Activated T-cell treated with anti-CD3 and anti-CD28 coated beads, Interleukin-2, amount 50 U/mL, for 4 hours (primary cell): ENCODE measurements at regions not wholly inside any gene's neighbourhood (a gene's known extent, or its start where the extent isn't known, plus 50 kb on each side); places are given as distances from the start of the nearest gene placed in this dataset.

Experiments used
- ATAC-seq, 2 donors: fragments of 200-7000 bp; cut with Tn5 transposase; one replicate each; pipeline ENCODE4 v1.10.0; 2021
- DNase-seq: peaks from one replicate; pipeline ENCODE4 v3.0.0-alpha.2; 2020
- H3K27me3 Mint-ChIP-seq: one replicate; pipeline ENCODE4 v1.8.0; 2021; ENCODE audit warnings: low read depth, mixed read lengths
- H3K36me3 Mint-ChIP-seq: one replicate; pipeline ENCODE4 v1.8.0; 2022; ENCODE audit warnings: mixed read lengths; ENCODE audit not compliant: insufficient read depth
- H3K4me1 Mint-ChIP-seq: one replicate; pipeline ENCODE4 v1.8.0; 2021; ENCODE audit warnings: low read depth, mixed read lengths
- H3K4me3 Mint-ChIP-seq: one replicate; pipeline ENCODE4 v1.8.0; 2021; ENCODE audit warnings: mild to moderate bottlenecking, moderate library complexity, mixed read lengths
- H3K9me3 Mint-ChIP-seq: one replicate; pipeline ENCODE4 v1.8.0; 2021; ENCODE audit warnings: mixed read lengths

GRCh38 chr13:104785952-104786351 lies 1719.7 kb upstream of the SLC10A2 start:
- no peaks in the 10 kb centered on the region for H3K9me3 Mint-ChIP-seq
- H3K36me3 Mint-ChIP-seq = no peaks in the 10 kb centered on the region
- H3K4me1 Mint-ChIP-seq = no peaks in the 10 kb centered on the region
- no peaks in the 10 kb centered on the region for H3K27me3 Mint-ChIP-seq
- no peak overlapping the region for H3K4me3 Mint-ChIP-seq
- no peak for ATAC-seq
- no peak for DNase-seq

- ATAC-seq = no peak
- no peak overlapping the region for H3K4me3 Mint-ChIP-seq
- H3K27me3 Mint-ChIP-seq = no peaks in the 10 kb centered on the region
- no peaks in the 10 kb centered on the region for H3K36me3 Mint-ChIP-seq
- no peaks in the 10 kb centered on the region for H3K4me1 Mint-ChIP-seq
- no peak for DNase-seq
- H3K9me3 Mint-ChIP-seq = no peaks in the 10 kb centered on the region
These were observed 1718.7 kb upstream of the SLC10A2 start for GRCh38 chr13:104784891-104785290.

- Mint-ChIP-seq H3K36me3 (no peaks in the 10 kb centered on the region), H3K27me3 (no peaks in the 10 kb centered on the region), H3K4me3 (no peak overlapping the region), H3K9me3 (no peaks in the 10 kb centered on the region), H3K4me1 (no peaks in the 10 kb centered on the region)
- DNase-seq (no peak), ATAC-seq (no peak)
These were observed 1716.5 kb upstream of the SLC10A2 start for GRCh38 chr13:104782741-104783140.

GRCh38 chr13:104779311-104779993 lies 1713.2 kb upstream of the SLC10A2 start:
- H3K36me3 Mint-ChIP-seq = no peaks in the 10 kb centered on the region
- no peaks in the 10 kb centered on the region for H3K27me3 Mint-ChIP-seq
- no peak overlapping the region for H3K4me3 Mint-ChIP-seq
- no peaks in the 10 kb centered on the region for H3K9me3 Mint-ChIP-seq
- no peak for ATAC-seq
- no peaks in the 10 kb centered on the region for H3K4me1 Mint-ChIP-seq
- DNase-seq = no peak

- no peak for ATAC-seq
These were observed 1707.6 kb upstream of the SLC10A2 start for GRCh38 chr13:104773775-104774174.

GRCh38 chr13:104769545-104769944 lies 1703.3 kb upstream of the SLC10A2 start:
- Mint-ChIP-seq H3K4me3 (no peak overlapping the region), H3K4me1 (no peaks in the 10 kb centered on the region), H3K9me3 (no peaks in the 10 kb centered on the region), H3K27me3 (no peaks in the 10 kb centered on the region), H3K36me3 (no peaks in the 10 kb centered on the region)
- no peak for DNase-seq
- no peak for ATAC-seq

More at GRCh38 chr13:104773775-104774174, 1707.6 kb upstream of the SLC10A2 start:
- DNase-seq = no peak
- H3K36me3 Mint-ChIP-seq = no peaks in the 10 kb centered on the region
- no peaks in the 10 kb centered on the region for H3K4me1 Mint-ChIP-seq
- no peak overlapping the region for H3K4me3 Mint-ChIP-seq
- H3K27me3 Mint-ChIP-seq = no peaks in the 10 kb centered on the region
- no peaks in the 10 kb centered on the region for H3K9me3 Mint-ChIP-seq

GRCh38 chr13:104766319-104766718 lies 1700.1 kb upstream of the SLC10A2 start:
- DNase-seq (no peak), ATAC-seq (no peak)
- Mint-ChIP-seq H3K4me1 (no peaks in the 10 kb centered on the region), H3K4me3 (no peak overlapping the region), H3K36me3 (no peaks in the 10 kb centered on the region), H3K9me3 (no peaks in the 10 kb centered on the region), H3K27me3 (no peaks in the 10 kb centered on the region)

GRCh38 chr13:104764600-104764999 lies 1698.4 kb upstream of the SLC10A2 start:
- Mint-ChIP-seq H3K4me3 (no peak overlapping the region), H3K27me3 (no peaks in the 10 kb centered on the region), H3K9me3 (no peaks in the 10 kb centered on the region), H3K36me3 (no peaks in the 10 kb centered on the region), H3K4me1 (no peaks in the 10 kb centered on the region)
- DNase-seq (no peak), ATAC-seq (no peak)

- no peaks in the 10 kb centered on the region for H3K27me3 Mint-ChIP-seq
These were observed 1692.9 kb upstream of the SLC10A2 start for GRCh38 chr13:104759069-104759468.

GRCh38 chr13:104757712-104758111 lies 1691.5 kb upstream of the SLC10A2 start:
- no peak overlapping the region for H3K4me3 Mint-ChIP-seq
- no peaks in the 10 kb centered on the region for H3K9me3 Mint-ChIP-seq
- no peaks in the 10 kb centered on the region for H3K27me3 Mint-ChIP-seq
- ATAC-seq (no peak), DNase-seq (no peak)
- H3K4me1 Mint-ChIP-seq = no peaks in the 10 kb centered on the region
- no peaks in the 10 kb centered on the region for H3K36me3 Mint-ChIP-seq

More at GRCh38 chr13:104759069-104759468, 1692.9 kb upstream of the SLC10A2 start:
- ATAC-seq (no peak), DNase-seq (no peak)
- no peak overlapping the region for H3K4me3 Mint-ChIP-seq
- no peaks in the 10 kb centered on the region for H3K36me3 Mint-ChIP-seq
- H3K9me3 Mint-ChIP-seq = no peaks in the 10 kb centered on the region
- H3K4me1 Mint-ChIP-seq = no peaks in the 10 kb centered on the region

- Mint-ChIP-seq H3K9me3 (peaks cover 3% of the 10 kb centered on the region), H3K27me3 (no peaks in the 10 kb centered on the region), H3K4me1 (no peaks in the 10 kb centered on the region), H3K4me3 (no peak overlapping the region), H3K36me3 (no peaks in the 10 kb centered on the region)
- no peak for DNase-seq
- ATAC-seq = no peak
These were observed 1684.2 kb upstream of the SLC10A2 start for GRCh38 chr13:104750377-104750776.

GRCh38 chr13:104740641-104741222 lies 1674.5 kb upstream of the SLC10A2 start:
- Mint-ChIP-seq H3K9me3 (no peaks in the 10 kb centered on the region), H3K4me3 (no peak overlapping the region), H3K36me3 (no peaks in the 10 kb centered on the region), H3K4me1 (no peaks in the 10 kb centered on the region), H3K27me3 (no peaks in the 10 kb centered on the region)
- ATAC-seq (no peak), DNase-seq (no peak)

- ATAC-seq = no peak
- Mint-ChIP-seq H3K36me3 (no peaks in the 10 kb centered on the region), H3K27me3 (no peaks in the 10 kb centered on the region), H3K4me1 (no peaks in the 10 kb centered on the region), H3K9me3 (no peaks in the 10 kb centered on the region), H3K4me3 (no peak overlapping the region)
- DNase-seq = no peak
These were observed 1671.5 kb upstream of the SLC10A2 start for GRCh38 chr13:104737713-104738112.

GRCh38 chr13:104733427-104733826 lies 1667.2 kb upstream of the SLC10A2 start:
- ATAC-seq = no peak
- H3K4me1 Mint-ChIP-seq = no peaks in the 10 kb centered on the region
- DNase-seq = no peak
- peaks cover 3% of the 10 kb centered on the region for H3K9me3 Mint-ChIP-seq
- no peak overlapping the region for H3K4me3 Mint-ChIP-seq
- no peaks in the 10 kb centered on the region for H3K36me3 Mint-ChIP-seq
- H3K27me3 Mint-ChIP-seq = no peaks in the 10 kb centered on the region

- no peaks in the 10 kb centered on the region for H3K36me3 Mint-ChIP-seq
- peaks cover 6% of the 10 kb centered on the region for H3K9me3 Mint-ChIP-seq
- ATAC-seq = no peak
- no peak for DNase-seq
- no peaks in the 10 kb centered on the region for H3K27me3 Mint-ChIP-seq
- H3K4me3 Mint-ChIP-seq = no peak overlapping the region
- H3K4me1 Mint-ChIP-seq = no peaks in the 10 kb centered on the region
These were observed 1648.9 kb upstream of the SLC10A2 start for GRCh38 chr13:104715111-104715510.
